ENCODE measurements at regions not wholly inside any gene's neighbourhood (a gene's known extent, or its start where the extent isn't known, plus 50 kb on each side); places are given as distances from the start of the nearest gene placed in this dataset.

DNA sequence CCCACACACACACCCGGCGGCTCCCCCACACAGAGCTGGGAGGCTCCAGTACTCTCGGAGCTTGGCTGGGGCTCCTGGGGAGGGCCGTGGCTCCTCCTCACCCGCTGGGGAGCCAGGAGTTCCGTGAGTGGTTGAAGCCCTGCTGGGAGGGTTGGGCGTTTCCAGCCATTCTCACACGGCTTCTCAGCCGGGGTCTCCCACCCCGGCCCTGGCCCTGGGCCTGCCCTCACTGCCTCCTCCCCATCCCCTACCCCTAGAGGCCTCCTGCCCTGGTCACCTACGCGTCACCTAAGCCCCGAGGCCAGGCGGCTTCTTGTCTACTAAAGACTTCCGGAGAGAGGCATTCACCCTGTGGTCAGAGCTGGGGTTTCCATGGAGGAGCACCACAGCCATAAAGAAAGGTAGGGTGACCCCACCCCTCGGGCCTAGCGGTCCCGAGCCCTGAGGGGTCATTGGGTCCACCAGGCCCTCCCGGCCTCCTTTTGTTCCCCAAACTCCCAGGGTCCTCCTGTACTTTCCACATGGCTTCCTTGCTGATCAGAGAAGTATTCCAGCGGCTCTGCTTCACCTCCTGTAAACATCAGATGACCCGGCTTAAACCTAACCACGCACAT lies 99.3 kb downstream of the TTLL2 start:
- TF ChIP-seq, protein P1, sequence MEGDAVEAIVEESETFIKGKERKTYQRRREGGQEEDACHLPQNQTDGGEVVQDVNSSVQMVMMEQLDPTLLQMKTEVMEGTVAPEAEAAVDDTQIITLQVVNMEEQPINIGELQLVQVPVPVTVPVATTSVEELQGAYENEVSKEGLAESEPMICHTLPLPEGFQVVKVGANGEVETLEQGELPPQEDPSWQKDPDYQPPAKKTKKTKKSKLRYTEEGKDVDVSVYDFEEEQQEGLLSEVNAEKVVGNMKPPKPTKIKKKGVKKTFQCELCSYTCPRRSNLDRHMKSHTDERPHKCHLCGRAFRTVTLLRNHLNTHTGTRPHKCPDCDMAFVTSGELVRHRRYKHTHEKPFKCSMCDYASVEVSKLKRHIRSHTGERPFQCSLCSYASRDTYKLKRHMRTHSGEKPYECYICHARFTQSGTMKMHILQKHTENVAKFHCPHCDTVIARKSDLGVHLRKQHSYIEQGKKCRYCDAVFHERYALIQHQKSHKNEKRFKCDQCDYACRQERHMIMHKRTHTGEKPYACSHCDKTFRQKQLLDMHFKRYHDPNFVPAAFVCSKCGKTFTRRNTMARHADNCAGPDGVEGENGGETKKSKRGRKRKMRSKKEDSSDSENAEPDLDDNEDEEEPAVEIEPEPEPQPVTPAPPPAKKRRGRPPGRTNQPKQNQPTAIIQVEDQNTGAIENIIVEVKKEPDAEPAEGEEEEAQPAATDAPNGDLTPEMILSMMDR (IDR thresholded peaks at IDR 0.05) = no peak
- TF ChIP-seq POLR2A (IDR thresholded peaks at IDR 0.05) (no peak), POLR2AphosphoS5 (IDR thresholded peaks at IDR 0.05) (no peak)

All from suprapubic skin (tissue), 4 donors.